WTC11 (cell line): ENCODE measurements at regions not wholly inside any gene's neighbourhood (a gene's known extent, or its start where the extent isn't known, plus 50 kb on each side); places are given as distances from the start of the nearest gene placed in this dataset.

Experiments used
- KAT7 ChIP-seq: sonication (generic); formaldehyde crosslinking; IDR thresholded peaks from 2 replicates; pipeline ENCODE4 v1.8.1; 2023; ENCODE audit warnings: missing genetic modification reagents, mild to moderate bottlenecking, borderline replicate concordance
- MYBL2 ChIP-seq: sonication (generic); formaldehyde crosslinking; IDR thresholded peaks from 2 replicates; pipeline ENCODE4 v1.8.1; 2023; ENCODE audit warnings: mild to moderate bottlenecking, moderate library complexity, missing genetic modification reagents
- TF ChIP-seq, protein P1 (sequence below): fragments of 200-600 bp; IDR thresholded peaks from 2 replicates; pipeline ENCODE4 v1.8.0; 2022; ENCODE audit warnings: antibody characterized with exemption
- TF ChIP-seq, protein P2 (sequence below): sonication (generic); formaldehyde crosslinking; IDR thresholded peaks from 2 replicates; pipeline ENCODE4 v1.8.0; 2023; ENCODE audit warnings: mild to moderate bottlenecking, missing genetic modification reagents
- TF ChIP-seq, protein P3 (sequence below): sonication (generic); formaldehyde crosslinking; IDR thresholded peaks from 2 replicates; pipeline ENCODE4 v1.8.1; 2022; ENCODE audit warnings: low read depth, missing genetic modification reagents, borderline replicate concordance

DNA sequence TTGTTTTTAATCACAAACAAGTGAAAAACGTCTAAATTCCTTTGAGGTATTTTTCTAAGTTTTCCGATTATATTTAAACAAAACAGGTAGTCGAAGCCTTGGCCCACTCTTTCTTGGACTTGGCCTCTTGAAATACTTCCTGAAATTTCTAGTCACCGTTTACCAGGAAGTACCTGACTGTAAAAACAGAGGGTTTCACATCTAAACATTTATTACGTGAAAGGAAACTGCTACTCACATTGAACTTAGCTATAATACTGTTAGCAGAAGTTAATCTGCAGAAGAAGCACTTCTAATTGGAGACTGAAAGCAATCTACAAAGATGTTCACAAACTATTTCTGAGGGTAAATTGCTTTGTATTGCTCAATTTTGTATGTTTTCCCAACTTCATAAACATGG is 526.0 kb upstream of the ADGRL4 start:
- TF ChIP-seq, protein P1, sequence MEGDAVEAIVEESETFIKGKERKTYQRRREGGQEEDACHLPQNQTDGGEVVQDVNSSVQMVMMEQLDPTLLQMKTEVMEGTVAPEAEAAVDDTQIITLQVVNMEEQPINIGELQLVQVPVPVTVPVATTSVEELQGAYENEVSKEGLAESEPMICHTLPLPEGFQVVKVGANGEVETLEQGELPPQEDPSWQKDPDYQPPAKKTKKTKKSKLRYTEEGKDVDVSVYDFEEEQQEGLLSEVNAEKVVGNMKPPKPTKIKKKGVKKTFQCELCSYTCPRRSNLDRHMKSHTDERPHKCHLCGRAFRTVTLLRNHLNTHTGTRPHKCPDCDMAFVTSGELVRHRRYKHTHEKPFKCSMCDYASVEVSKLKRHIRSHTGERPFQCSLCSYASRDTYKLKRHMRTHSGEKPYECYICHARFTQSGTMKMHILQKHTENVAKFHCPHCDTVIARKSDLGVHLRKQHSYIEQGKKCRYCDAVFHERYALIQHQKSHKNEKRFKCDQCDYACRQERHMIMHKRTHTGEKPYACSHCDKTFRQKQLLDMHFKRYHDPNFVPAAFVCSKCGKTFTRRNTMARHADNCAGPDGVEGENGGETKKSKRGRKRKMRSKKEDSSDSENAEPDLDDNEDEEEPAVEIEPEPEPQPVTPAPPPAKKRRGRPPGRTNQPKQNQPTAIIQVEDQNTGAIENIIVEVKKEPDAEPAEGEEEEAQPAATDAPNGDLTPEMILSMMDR = no peak
- TF ChIP-seq MYBL2 (CRISPR knock-in tag) (no peak), KAT7 (CRISPR knock-in tag) (no peak)
- TF ChIP-seq, protein P2, sequence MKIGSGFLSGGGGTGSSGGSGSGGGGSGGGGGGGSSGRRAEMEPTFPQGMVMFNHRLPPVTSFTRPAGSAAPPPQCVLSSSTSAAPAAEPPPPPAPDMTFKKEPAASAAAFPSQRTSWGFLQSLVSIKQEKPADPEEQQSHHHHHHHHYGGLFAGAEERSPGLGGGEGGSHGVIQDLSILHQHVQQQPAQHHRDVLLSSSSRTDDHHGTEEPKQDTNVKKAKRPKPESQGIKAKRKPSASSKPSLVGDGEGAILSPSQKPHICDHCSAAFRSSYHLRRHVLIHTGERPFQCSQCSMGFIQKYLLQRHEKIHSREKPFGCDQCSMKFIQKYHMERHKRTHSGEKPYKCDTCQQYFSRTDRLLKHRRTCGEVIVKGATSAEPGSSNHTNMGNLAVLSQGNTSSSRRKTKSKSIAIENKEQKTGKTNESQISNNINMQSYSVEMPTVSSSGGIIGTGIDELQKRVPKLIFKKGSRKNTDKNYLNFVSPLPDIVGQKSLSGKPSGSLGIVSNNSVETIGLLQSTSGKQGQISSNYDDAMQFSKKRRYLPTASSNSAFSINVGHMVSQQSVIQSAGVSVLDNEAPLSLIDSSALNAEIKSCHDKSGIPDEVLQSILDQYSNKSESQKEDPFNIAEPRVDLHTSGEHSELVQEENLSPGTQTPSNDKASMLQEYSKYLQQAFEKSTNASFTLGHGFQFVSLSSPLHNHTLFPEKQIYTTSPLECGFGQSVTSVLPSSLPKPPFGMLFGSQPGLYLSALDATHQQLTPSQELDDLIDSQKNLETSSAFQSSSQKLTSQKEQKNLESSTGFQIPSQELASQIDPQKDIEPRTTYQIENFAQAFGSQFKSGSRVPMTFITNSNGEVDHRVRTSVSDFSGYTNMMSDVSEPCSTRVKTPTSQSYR (CRISPR knock-in tag) = no peak
- TF ChIP-seq, protein P3, sequence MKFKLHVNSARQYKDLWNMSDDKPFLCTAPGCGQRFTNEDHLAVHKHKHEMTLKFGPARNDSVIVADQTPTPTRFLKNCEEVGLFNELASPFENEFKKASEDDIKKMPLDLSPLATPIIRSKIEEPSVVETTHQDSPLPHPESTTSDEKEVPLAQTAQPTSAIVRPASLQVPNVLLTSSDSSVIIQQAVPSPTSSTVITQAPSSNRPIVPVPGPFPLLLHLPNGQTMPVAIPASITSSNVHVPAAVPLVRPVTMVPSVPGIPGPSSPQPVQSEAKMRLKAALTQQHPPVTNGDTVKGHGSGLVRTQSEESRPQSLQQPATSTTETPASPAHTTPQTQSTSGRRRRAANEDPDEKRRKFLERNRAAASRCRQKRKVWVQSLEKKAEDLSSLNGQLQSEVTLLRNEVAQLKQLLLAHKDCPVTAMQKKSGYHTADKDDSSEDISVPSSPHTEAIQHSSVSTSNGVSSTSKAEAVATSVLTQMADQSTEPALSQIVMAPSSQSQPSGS (CRISPR knock-in tag) = no peak
